HL-60 (cell line): ENCODE measurements at regions not wholly inside any gene's neighbourhood (a gene's known extent, or its start where the extent isn't known, plus 50 kb on each side); places are given as distances from the start of the nearest gene placed in this dataset.

Source experiments
- DNase-seq, 2 experiments: peaks; one replicate each; pipeline ENCODE4 v3.0.0-alpha.2; 2010 to 2020; ENCODE audit warnings: low read depth in 1 of 2, low spot score in 1 of 2
- H3K27ac ChIP-seq: fragments of 250-450 bp; sonication (Bioruptor Pico); replicated peaks from 2 replicates; pipeline ENCODE4 v1.5.1; 2020; ENCODE audit warnings: mild to moderate bottlenecking, moderate library complexity
- H3K27me3 ChIP-seq: fragments of 250-450 bp; sonication (Bioruptor Pico); 2 replicates; pipeline ENCODE4 v1.5.1; 2021; ENCODE audit warnings: mild to moderate bottlenecking, moderate library complexity; ENCODE audit not compliant: insufficient read depth, poor library complexity, severe bottlenecking
- H3K4me3 ChIP-seq: replicated peaks from 2 replicates; pipeline ENCODE4 v1.5.1; 2011; ENCODE audit warnings: mild to moderate bottlenecking, control low read depth, low read length; ENCODE audit not compliant: insufficient read depth
- CTCF ChIP-seq: IDR thresholded peaks from one replicate; pipeline ENCODE4 v1.5.1; 2011; ENCODE audit warnings: low read length, control low read depth, inconsistent platforms; ENCODE audit not compliant: insufficient read depth
- GABPA ChIP-seq: IDR thresholded peaks from 2 replicates; pipeline ENCODE4 v1.6.1; 2012; ENCODE audit warnings: low read depth
- POLR2AphosphoS5 ChIP-seq: IDR thresholded peaks from 2 replicates; pipeline ENCODE4 v1.6.1; 2012; ENCODE audit warnings: low read depth
- REST ChIP-seq: IDR thresholded peaks from 2 replicates; pipeline ENCODE4 v1.6.1; 2012; ENCODE audit warnings: low read depth; ENCODE audit not compliant: insufficient replicate concordance
- SPI1 ChIP-seq: IDR thresholded peaks from 2 replicates; pipeline ENCODE4 v1.6.1; 2012; ENCODE audit warnings: low read depth, mild to moderate bottlenecking, borderline replicate concordance

- Histone ChIP-seq H3K4me3 (no peak overlapping the region), H3K27ac (no peak overlapping the region), H3K27me3 (no peaks in the 10 kb centered on the region)
- TF ChIP-seq POLR2AphosphoS5 (no peak), CTCF (no peak), REST (no peak), GABPA (no peak), SPI1 (no peak)
- no peak for DNase-seq
Measured at GRCh38 chr5:72020161-72020983, 86.9 kb upstream of the MAP1B start.

GRCh38 chr5:72021651-72022357, 85.5 kb upstream of the MAP1B start:
- TF ChIP-seq GABPA: no peak
- no peak for TF ChIP-seq POLR2AphosphoS5
- no peak for TF ChIP-seq REST
- no peak for TF ChIP-seq SPI1
- TF ChIP-seq CTCF: no peak
- H3K4me3 ChIP-seq: no peak overlapping the region
- no peak overlapping the region for H3K27ac ChIP-seq
- no peaks in the 10 kb centered on the region for H3K27me3 ChIP-seq
- no peak for DNase-seq

GRCh38 chr5:72028382-72028781, 78.9 kb upstream of the MAP1B start:
- H3K27me3 ChIP-seq: no peaks in the 10 kb centered on the region
- no peak for DNase-seq
- TF ChIP-seq SPI1 (no peak), REST (no peak), POLR2AphosphoS5 (no peak), CTCF (no peak), GABPA (no peak)
- H3K27ac ChIP-seq: no peak overlapping the region
- H3K4me3 ChIP-seq: no peak overlapping the region
